SK-N-SH (cell line): ENCODE measurements at regions not wholly inside any gene's neighbourhood (a gene's known extent, or its start where the extent isn't known, plus 50 kb on each side); places are given as distances from the start of the nearest gene placed in this dataset.

Source experiments
- EP300 ChIP-seq, 2 experiments: IDR thresholded peaks; 2 replicates each; pipeline versions ENCODE4 v1.4.0 to v1.6.1; 2012; ENCODE audit warnings: borderline replicate concordance in 1 of 2, low read depth in 1 of 2, low read length in 1 of 2
- GATA2 ChIP-seq: sonication (generic); formaldehyde crosslinking; IDR thresholded peaks from 2 replicates; pipeline ENCODE4 v1.5.0; 2020; ENCODE audit warnings: mild to moderate bottlenecking, missing genetic modification reagents
- POLR2AphosphoS5 ChIP-seq: IDR thresholded peaks from 2 replicates; pipeline ENCODE4 v1.6.1; 2012; ENCODE audit warnings: low read depth, low read length
- RXRA ChIP-seq: IDR thresholded peaks from 2 replicates; pipeline ENCODE4 v1.4.0; 2012; ENCODE audit warnings: low read depth, mild to moderate bottlenecking, borderline replicate concordance
- TAF1 ChIP-seq: IDR thresholded peaks from 2 replicates; pipeline ENCODE4 v1.6.1; 2012; ENCODE audit warnings: low read depth, mild to moderate bottlenecking, low read length, moderate library complexity, borderline replicate concordance
- TF ChIP-seq, protein P1 (sequence below): fragments of 200-600 bp; sonication (generic); IDR thresholded peaks from 2 replicates; pipeline ENCODE4 v1.6.1; 2017; ENCODE audit warnings: antibody characterized with exemption, mild to moderate bottlenecking, moderate library complexity

DNA sequence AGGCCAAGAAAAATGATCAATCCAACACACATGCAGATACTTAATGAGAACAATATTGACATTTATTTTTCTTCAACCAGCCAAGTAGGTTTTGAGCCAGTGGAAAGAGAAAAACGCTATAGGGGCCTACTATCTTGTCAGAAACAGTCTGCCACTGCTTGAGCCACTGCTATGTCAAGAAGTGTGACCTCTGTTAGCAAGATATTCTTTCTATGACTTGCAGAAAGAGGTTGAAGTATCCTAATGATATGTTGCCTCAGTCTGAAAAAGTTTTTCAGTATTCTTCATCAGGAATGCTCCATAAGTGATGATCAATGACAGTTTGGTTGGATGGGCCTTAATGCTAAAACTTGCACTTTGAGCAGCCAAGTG, 328.4 kb upstream of the KCND2 start:
- no peak for TF ChIP-seq EP300 (IDR thresholded peaks at IDR 0.05; ENCODE audit: borderline replicate concordance in 1 of 2, low read depth in 1 of 2, low read length in 1 of 2)
- TF ChIP-seq POLR2AphosphoS5, result no peak
- TF ChIP-seq RXRA, result no peak
- TF ChIP-seq, protein P1, sequence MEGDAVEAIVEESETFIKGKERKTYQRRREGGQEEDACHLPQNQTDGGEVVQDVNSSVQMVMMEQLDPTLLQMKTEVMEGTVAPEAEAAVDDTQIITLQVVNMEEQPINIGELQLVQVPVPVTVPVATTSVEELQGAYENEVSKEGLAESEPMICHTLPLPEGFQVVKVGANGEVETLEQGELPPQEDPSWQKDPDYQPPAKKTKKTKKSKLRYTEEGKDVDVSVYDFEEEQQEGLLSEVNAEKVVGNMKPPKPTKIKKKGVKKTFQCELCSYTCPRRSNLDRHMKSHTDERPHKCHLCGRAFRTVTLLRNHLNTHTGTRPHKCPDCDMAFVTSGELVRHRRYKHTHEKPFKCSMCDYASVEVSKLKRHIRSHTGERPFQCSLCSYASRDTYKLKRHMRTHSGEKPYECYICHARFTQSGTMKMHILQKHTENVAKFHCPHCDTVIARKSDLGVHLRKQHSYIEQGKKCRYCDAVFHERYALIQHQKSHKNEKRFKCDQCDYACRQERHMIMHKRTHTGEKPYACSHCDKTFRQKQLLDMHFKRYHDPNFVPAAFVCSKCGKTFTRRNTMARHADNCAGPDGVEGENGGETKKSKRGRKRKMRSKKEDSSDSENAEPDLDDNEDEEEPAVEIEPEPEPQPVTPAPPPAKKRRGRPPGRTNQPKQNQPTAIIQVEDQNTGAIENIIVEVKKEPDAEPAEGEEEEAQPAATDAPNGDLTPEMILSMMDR, result no peak
- no peak for TF ChIP-seq GATA2 (CRISPR knock-in tag)
- TF ChIP-seq TAF1, result no peak
